ENCODE measurements at regions not wholly inside any gene's neighbourhood (a gene's known extent, or its start where the extent isn't known, plus 50 kb on each side); places are given as distances from the start of the nearest gene placed in this dataset.
"Not testable (repeated sequence)": the region's sequence is repeated elsewhere in the genome, so short reads cannot be mapped to it uniquely, and the experiment has no call there.

DNA sequence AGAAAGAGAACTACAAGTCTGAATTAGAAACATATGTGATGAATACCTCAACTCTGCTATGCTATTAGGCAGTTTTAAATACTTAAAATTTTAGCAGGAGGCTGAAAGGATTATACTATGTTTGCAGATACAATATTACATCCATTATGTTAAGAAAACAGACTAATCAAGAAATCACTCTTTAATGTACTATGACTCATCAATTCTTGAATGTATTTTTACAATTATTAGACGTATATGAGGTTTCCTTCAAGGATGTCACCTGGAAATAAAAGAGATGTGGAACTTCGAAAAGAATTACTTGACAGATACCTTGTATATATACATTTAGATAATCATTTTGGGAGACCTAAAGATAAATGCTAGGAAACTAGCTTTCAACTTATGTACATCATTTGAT, 835.6 kb upstream of the MIR17HG start:
- Mint-ChIP-seq H3K27me3 (no peaks in the 10 kb centered on the region), H3K27ac (no peak overlapping the region), H3K9me3 (peaks cover 7% of the 10 kb centered on the region), H3K4me3 (no peak overlapping the region), H3K4me1 (no peaks in the 10 kb centered on the region), H3K36me3 (ENCODE audit: low read depth) (no peaks in the 10 kb centered on the region)
- ATAC-seq (replicated peaks): no peak

DNA sequence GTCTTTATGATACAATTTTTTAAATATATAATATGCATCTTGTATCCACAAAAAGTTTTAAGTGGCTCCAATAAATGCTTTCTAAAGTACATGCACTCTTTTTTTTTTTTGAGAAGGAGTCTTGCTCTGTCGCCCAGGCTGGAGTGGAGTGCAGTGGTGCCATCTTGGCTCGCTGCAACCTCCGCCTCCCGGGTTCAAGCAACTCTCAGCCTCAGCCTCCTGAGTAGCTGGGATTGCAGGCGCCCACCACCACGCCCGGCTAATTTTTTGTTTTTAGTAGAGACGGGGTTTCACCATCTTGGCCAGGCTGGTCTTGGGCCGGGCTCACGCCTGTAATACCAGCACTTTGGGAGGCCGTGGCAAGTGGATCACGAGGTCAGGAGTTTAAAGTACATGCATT, 832.8 kb upstream of the MIR17HG start:
- H3K4me1 Mint-ChIP-seq; ATAC-seq (replicated peaks); H3K4me3 Mint-ChIP-seq; H3K27me3 Mint-ChIP-seq; H3K36me3 Mint-ChIP-seq (ENCODE audit: low read depth); H3K9me3 Mint-ChIP-seq; H3K27ac Mint-ChIP-seq: not testable (repeated sequence)

DNA sequence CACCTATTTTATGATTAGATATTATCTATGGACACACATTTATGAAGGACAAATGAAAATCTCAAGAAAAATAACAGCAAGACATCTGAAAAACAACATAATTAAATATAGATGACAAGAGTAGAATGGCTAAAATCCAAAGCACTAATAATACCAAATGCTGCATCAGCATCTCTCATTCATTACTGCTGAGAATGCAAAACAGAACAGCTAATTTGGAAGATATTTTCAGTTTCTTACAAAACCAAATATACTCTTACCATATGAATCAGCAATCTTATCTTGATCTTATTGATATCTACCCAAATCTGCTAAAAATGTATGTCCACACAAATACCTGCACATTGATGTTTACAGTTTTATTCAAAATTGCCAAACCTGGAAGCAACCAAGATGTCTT, 829.1 kb upstream of the MIR17HG start:
- ATAC-seq (replicated peaks): no peak
- Mint-ChIP-seq H3K27me3 (no peaks in the 10 kb centered on the region), H3K36me3 (ENCODE audit: low read depth) (no peaks in the 10 kb centered on the region), H3K9me3 (peaks cover 16% of the 10 kb centered on the region), H3K4me1 (no peaks in the 10 kb centered on the region), H3K27ac (no peak overlapping the region), H3K4me3 (no peak overlapping the region)

DNA sequence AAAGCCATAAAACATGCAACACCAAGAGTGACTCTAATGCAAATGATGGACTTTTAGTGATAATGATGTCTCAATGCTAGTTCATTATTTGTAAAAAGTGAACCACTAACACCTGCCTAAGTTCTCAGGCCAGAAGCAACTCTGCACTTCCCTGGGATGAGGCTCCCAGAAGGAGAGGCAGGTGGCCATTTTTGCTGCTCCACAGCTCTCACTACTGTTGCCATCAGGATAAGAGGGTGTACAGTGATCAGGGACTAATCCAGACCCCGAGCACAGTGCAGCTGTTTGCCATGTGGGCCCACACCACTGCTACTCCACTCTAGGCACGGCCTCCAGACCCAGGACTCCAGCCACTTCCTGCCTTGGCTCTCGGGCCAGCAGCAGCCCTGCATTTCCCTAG, 828.3 kb upstream of the MIR17HG start:
- Mint-ChIP-seq H3K27ac (no peak overlapping the region), H3K9me3 (peaks cover 16% of the 10 kb centered on the region), H3K36me3 (ENCODE audit: low read depth) (no peaks in the 10 kb centered on the region), H3K27me3 (no peaks in the 10 kb centered on the region), H3K4me1 (no peaks in the 10 kb centered on the region), H3K4me3 (no peak overlapping the region)
- ATAC-seq (replicated peaks): no peak

DNA sequence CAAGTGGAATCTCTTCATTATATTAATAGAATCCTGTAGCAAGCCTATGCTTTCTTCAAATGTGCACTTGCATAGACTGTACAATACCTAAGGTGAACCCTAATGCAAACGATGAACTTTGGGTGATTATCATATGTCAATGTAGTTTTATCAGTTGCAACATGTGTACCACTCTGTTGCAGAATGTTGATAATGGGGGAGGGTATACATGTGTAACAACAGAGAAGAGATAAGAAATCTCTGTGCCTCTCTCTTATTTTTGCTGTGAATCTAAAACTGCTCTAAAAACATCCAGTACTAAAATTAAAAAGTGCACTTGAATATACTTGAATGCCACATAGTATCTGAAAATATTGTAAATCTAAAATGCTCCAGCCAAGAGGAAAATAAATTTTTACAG, 820.8 kb upstream of the MIR17HG start:
- no peaks in the 10 kb centered on the region for H3K27me3 Mint-ChIP-seq
- no peak overlapping the region for H3K27ac Mint-ChIP-seq
- no peak overlapping the region for H3K4me3 Mint-ChIP-seq
- no peaks in the 10 kb centered on the region for H3K36me3 Mint-ChIP-seq (ENCODE audit: low read depth)
- H3K4me1 Mint-ChIP-seq: no peaks in the 10 kb centered on the region
- peaks cover 10% of the 10 kb centered on the region for H3K9me3 Mint-ChIP-seq
- no peak for ATAC-seq (replicated peaks)

DNA sequence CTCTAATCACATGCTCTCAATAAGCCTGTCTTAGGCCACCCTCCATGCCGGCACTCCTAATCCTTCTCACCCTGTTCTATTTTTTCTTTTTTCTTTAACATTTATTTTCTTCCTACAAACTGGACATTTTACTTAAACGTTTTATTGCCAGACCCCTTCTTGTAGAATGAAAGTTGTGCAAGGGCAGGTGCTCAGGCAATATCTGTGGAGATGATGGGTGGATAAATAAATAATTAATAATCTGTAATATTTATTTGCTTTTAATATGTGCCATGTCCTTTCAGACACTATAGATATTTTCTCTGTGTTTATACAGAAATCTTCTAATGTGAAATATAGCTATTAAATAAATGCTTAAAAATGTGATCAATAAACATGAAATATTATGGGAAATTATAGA, 815.7 kb upstream of the MIR17HG start:
- ATAC-seq (replicated peaks): no peak
- H3K27me3 Mint-ChIP-seq: no peaks in the 10 kb centered on the region
- no peak overlapping the region for H3K4me3 Mint-ChIP-seq
- H3K36me3 Mint-ChIP-seq (ENCODE audit: low read depth): no peaks in the 10 kb centered on the region
- H3K27ac Mint-ChIP-seq: no peak overlapping the region
- H3K9me3 Mint-ChIP-seq: peaks cover 4% of the 10 kb centered on the region
- no peaks in the 10 kb centered on the region for H3K4me1 Mint-ChIP-seq

DNA sequence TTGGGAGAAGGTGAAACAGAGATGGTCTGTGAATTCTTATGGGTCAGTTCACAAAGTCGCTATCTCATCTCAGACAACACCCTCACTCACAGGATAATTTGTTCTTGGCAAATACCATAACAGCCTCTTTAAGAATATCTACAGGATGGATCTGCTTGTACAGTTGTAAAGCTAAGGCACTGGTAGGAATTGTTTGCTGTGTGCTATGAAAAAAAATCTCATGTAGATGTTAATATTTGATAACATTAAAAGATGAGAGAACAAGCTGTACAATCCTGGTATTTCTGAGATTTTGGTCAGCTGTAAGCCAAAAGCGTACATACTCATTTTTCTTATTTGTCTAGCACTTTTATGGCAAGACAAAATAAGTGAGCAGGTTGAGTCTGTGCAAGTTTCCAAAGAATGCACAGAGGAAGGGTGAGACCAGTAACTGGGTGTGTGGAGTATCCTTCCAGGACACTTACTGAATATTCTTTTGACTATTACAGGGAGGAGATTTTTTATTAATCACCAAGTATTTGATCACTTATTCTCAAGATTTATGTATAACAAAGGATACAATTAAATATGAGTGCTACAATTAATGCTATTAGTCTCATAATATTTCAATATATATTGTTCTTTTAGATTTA, 814.5 kb upstream of the MIR17HG start:
- no peak overlapping the region for H3K27ac Mint-ChIP-seq
- peaks cover 4% of the 10 kb centered on the region for H3K9me3 Mint-ChIP-seq
- H3K4me1 Mint-ChIP-seq: no peaks in the 10 kb centered on the region
- no peak overlapping the region for H3K4me3 Mint-ChIP-seq
- H3K36me3 Mint-ChIP-seq (ENCODE audit: low read depth): no peaks in the 10 kb centered on the region
- no peak for ATAC-seq (replicated peaks)
- H3K27me3 Mint-ChIP-seq: no peaks in the 10 kb centered on the region

DNA sequence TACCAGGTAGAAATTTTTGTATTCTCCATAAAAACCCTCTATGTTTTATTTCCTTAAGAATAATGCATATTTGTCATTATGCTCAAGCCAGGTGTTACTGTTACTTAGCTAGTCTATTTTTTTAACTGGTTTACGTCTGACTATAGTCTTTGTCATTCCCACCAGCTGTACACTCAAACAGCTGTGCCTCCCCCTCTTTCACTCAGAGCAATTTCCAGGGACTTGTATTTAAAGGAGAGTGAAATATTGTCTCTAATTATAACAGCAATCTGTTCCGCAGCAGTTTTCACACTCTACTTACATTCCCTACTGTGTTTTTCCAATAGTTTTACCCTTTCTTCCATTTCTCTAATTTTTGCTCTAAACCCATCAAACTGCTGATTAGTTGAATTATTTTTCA, 813.6 kb upstream of the MIR17HG start:
- Mint-ChIP-seq H3K27me3 (no peaks in the 10 kb centered on the region), H3K4me1 (no peaks in the 10 kb centered on the region), H3K9me3 (peaks cover 12% of the 10 kb centered on the region), H3K4me3 (no peak overlapping the region), H3K27ac (no peak overlapping the region), H3K36me3 (ENCODE audit: low read depth) (no peaks in the 10 kb centered on the region)
- no peak for ATAC-seq (replicated peaks)

DNA sequence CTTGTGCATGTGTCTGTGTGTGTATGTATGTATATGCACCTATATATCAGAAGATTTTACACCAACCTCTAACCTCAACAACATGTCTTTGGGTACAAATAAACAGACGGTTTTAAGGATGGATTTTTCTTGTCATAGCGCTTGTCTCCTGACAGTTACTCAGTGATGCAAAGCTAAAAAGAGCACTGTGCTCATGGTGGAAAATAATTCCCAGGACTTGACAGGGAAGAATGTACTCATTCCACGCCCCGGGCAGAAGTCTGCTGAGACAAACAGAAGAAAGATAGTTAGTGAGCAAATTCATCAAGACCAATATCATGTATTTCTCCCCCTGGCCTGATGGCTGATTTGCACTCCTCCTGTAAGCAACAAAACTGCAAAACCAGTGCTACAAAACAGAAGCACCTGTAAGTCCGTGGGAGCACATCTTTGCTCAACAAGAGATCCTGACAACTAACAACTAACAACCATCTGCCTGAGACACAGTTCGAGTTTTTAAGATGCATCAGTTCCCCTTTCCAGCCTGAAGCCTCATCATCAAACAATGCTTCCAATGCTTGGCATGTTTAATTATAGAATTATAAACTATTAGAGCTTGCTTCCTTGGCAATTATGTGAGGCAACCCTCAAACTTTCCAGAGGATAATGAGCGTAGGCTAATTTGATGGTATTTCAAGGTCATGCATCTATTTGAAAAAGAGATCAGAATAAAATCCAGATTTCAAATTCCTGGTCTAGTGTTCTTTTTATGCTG, 812.7 kb upstream of the MIR17HG start:
- Mint-ChIP-seq H3K9me3 (peaks cover 17% of the 10 kb centered on the region), H3K36me3 (ENCODE audit: low read depth) (no peaks in the 10 kb centered on the region), H3K4me3 (no peak overlapping the region), H3K27me3 (no peaks in the 10 kb centered on the region), H3K27ac (no peak overlapping the region), H3K4me1 (no peaks in the 10 kb centered on the region)
- ATAC-seq (replicated peaks): no peak

DNA sequence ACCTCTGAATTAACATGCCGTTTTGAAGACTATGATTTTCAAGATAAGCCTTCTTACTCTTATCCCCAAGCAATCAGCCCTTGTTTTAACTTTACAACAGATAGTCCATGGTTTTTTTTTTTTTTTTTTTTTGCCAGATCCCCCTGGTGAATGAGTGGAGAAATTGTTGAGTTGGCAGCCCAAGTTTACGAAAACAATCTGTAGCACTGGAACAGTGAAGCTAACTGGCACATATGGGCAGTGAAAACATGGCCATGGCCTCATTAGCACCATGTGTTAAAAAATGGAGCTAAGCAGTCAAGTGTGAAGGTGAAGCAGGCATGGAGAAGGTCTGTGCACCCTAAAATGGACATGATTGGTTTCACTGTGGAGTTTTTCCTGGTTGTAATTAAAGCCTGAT, 812.1 kb upstream of the MIR17HG start:
- Mint-ChIP-seq H3K27me3 (no peaks in the 10 kb centered on the region), H3K4me1 (no peaks in the 10 kb centered on the region), H3K9me3 (peaks cover 20% of the 10 kb centered on the region), H3K27ac (no peak overlapping the region), H3K36me3 (ENCODE audit: low read depth) (no peaks in the 10 kb centered on the region), H3K4me3 (no peak overlapping the region)
- no peak for ATAC-seq (replicated peaks)

DNA sequence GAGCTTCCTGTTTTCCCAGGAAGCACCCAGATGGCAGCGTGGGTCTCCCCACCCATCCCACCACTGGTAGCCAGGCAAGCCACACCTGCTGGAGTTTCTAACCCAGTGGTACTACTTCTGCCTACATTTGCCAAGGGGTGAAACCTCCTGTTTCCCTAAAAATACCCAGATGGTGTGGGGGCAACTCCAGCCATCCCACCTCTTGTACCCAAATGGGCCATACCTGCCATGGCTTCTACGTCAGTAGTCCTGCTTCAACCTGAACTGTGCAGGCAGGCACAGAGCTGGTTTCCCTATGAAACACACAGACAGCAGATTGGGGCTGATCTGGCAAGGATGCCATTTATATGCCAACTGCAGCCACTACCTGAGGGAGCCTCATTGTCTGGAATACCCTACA, 809.4 kb upstream of the MIR17HG start:
- no peak overlapping the region for H3K4me3 Mint-ChIP-seq
- no peaks in the 10 kb centered on the region for H3K27me3 Mint-ChIP-seq
- no peaks in the 10 kb centered on the region for H3K4me1 Mint-ChIP-seq
- ATAC-seq (replicated peaks): no peak
- no peaks in the 10 kb centered on the region for H3K36me3 Mint-ChIP-seq (ENCODE audit: low read depth)
- no peak overlapping the region for H3K27ac Mint-ChIP-seq
- peaks cover 22% of the 10 kb centered on the region for H3K9me3 Mint-ChIP-seq

DNA sequence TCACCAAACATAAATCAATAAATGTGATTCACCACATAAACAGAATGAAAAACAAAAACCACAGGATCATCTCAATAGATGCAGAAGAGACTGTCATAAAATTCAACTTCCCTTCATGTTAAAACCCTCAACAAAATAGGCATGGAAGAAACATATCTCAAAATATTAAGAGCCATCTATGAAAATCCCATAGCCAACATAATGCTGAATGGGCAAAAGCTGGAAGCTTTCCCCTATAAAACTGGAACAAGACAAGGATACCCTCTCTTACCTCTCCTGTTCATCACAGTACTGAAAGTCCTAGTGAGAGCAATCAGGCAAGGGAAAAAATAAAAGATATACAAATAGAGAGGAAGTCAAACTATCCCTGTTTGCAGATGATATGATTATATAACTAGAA, 806.1 kb upstream of the MIR17HG start:
- Mint-ChIP-seq H3K9me3 (peaks cover 22% of the 10 kb centered on the region), H3K4me1 (no peaks in the 10 kb centered on the region), H3K27me3 (no peaks in the 10 kb centered on the region)

DNA sequence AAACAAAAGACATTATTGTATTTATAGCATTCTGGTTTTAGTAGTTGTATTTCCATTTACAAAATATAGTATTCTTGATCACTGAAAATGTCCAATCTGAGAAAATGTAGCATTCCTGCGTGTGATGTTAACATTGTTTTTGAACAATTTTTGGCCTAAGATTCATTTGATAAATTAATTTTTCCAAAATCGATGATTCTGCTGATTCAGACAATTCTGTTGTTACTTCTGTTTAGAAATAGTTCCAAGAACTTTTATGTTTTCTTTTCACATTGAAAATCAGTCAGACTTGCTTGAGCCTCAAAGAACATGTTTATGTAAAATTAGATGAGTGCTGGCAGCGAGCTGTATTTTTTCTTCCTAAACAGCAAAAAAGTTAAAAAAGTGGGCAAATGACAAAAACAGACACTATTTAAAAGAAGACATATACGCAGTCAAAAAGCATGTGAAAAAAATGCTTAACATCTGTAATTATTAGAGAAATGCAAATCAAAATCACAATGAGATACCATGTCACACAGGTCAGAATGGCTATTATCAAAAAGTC, 804.5 kb upstream of the MIR17HG start:
- Mint-ChIP-seq H3K27me3 (no peaks in the 10 kb centered on the region), H3K4me1 (no peaks in the 10 kb centered on the region), H3K27ac (no peak overlapping the region), H3K4me3 (no peak overlapping the region), H3K9me3 (peaks cover 30% of the 10 kb centered on the region), H3K36me3 (ENCODE audit: low read depth) (no peaks in the 10 kb centered on the region)
- ATAC-seq (replicated peaks): no peak

More for the DNA sequence above, 806.1 kb upstream of the MIR17HG start:
- Mint-ChIP-seq H3K27ac (no peak overlapping the region), H3K36me3 (ENCODE audit: low read depth) (no peaks in the 10 kb centered on the region), H3K4me3 (no peak overlapping the region)
- ATAC-seq (replicated peaks): no peak

DNA sequence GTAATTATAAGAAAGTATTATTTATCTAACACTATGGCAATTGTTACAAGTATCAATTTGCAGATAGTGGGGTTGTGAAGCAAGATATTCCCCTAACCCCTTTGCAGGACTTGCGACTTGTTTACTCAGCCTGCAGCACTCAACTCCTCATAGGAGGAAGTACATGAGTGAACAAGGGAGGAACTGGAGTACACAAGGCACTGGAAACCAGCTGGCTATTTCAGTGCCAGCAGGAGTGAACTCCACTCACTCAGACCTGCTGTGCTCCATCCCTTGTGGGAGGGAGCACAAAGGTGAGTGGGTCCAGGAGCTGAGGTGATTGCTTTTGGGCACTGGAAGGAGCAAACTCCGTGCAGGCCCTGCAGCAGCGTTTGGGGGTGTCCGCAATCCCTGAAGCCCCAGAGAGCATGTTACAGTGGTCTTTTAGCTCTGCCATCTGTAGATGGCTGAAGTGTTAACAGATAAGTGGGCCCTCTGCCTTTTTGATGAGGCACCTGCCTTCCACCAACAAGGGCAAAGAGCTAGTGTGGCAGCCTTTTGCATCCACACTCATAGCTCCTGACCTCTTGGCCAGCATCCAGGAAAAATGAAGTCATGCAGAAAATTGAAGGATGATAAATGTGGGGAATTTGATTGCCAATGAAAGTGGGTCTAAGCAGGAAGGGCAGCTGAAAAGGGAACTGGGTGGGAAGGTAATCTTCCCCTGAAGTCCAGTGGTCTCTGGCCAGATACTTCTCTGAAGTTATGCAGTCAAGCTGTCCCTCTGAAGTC, 802.2 kb upstream of the MIR17HG start:
- H3K4me3 Mint-ChIP-seq: no peak overlapping the region
- no peaks in the 10 kb centered on the region for H3K27me3 Mint-ChIP-seq
- peaks cover 27% of the 10 kb centered on the region for H3K9me3 Mint-ChIP-seq
- no peaks in the 10 kb centered on the region for H3K36me3 Mint-ChIP-seq (ENCODE audit: low read depth)
- H3K27ac Mint-ChIP-seq: no peak overlapping the region
- ATAC-seq (replicated peaks): no peak
- H3K4me1 Mint-ChIP-seq: no peaks in the 10 kb centered on the region

Data from activated T-helper 17 cell treated with anti-CD3 and anti-CD28 coated beads, Interleukin-2, amount 50 U/mL, for 72 hours (primary cell).